ENCODE measurements at regions not wholly inside any gene's neighbourhood (a gene's known extent, or its start where the extent isn't known, plus 50 kb on each side); places are given as distances from the start of the nearest gene placed in this dataset.

- H2AFZ ChIP-seq (ENCODE audit: low read depth), result no peak overlapping the region
- H3K27me3 ChIP-seq (ENCODE audit: insufficient read depth), result no peaks in the 10 kb centered on the region
- 94% methylated on average over 10 of the region's 11 CpGs for WGBS (ENCODE audit: low lambda C conversion rate)
- no peak overlapping the region for H3K4me3 ChIP-seq (ENCODE audit: low read depth in 2 of 2, low read length in 1 of 2)
- ChIA-PET CTCF (no interaction called here), POLR2A (no interaction called here)
- no peaks in the 10 kb centered on the region for H3K79me2 ChIP-seq (ENCODE audit: insufficient read depth)
- H3K9me2 ChIP-seq, result no peaks in the 10 kb centered on the region
- H3K9ac ChIP-seq, result no peak overlapping the region
- H3K4me2 ChIP-seq, result no peak overlapping the region
- TF ChIP-seq NRF1 (IDR thresholded peaks at IDR 0.05; ENCODE audit: low read depth, low read length) (no peak), GATA2 (CRISPR knock-in tag; IDR thresholded peaks at IDR 0.05) (no peak), FOSL2 (IDR thresholded peaks at IDR 0.05; ENCODE audit: borderline replicate concordance, low read depth) (no peak), MXI1 (IDR thresholded peaks at IDR 0.05; ENCODE audit: low read depth, low read length) (no peak), MEF2A (IDR thresholded peaks at IDR 0.05; ENCODE audit: borderline replicate concordance, low read depth) (no peak), MAX (IDR thresholded peaks at IDR 0.05; ENCODE audit: low read depth) (no peak), USF2 (IDR thresholded peaks at IDR 0.05; ENCODE audit: borderline replicate concordance, low read depth, low read length) (no peak)
- DNase-seq, result no peak
- H3K4me1 ChIP-seq (ENCODE audit: control insufficient read depth in 1 of 2, insufficient read depth in 2 of 2, low read depth in 1 of 2, low read length in 1 of 2), result no peaks in the 10 kb centered on the region
- H3K36me3 ChIP-seq (replicated peaks in 1 of 2; ENCODE audit: control insufficient read depth in 1 of 2, insufficient read depth in 2 of 2, low read length in 1 of 2), result no peaks in the 10 kb centered on the region
- no peaks in the 10 kb centered on the region for H3F3A ChIP-seq (replicated peaks; ENCODE audit: insufficient read depth)
- no peaks in the 10 kb centered on the region for H3K9me3 ChIP-seq
- H3K27ac ChIP-seq (ENCODE audit: low read depth in 2 of 2, low read length in 1 of 2), result no peak overlapping the region
- H4K20me1 ChIP-seq (ENCODE audit: insufficient read depth), result no peaks in the 10 kb centered on the region
Measured at GRCh38 chr10:3259499-3259898, 86.9 kb upstream of the PITRM1 start.

GRCh38 chr10:3258394-3258793 is 85.8 kb upstream of the PITRM1 start:
- no peak overlapping the region for H3K4me3 ChIP-seq (ENCODE audit: low read depth in 2 of 2, low read length in 1 of 2)
- 87% methylated on average over 7 of the region's 7 CpGs for WGBS (ENCODE audit: low lambda C conversion rate)
- H3K36me3 ChIP-seq (replicated peaks in 1 of 2; ENCODE audit: control insufficient read depth in 1 of 2, insufficient read depth in 2 of 2, low read length in 1 of 2), result no peaks in the 10 kb centered on the region
- TF ChIP-seq JUND (IDR thresholded peaks at IDR 0.05) (no peak), RAD21 (IDR thresholded peaks at IDR 0.05; ENCODE audit: low read length) (no peak), GABPA (IDR thresholded peaks at IDR 0.05; ENCODE audit: low read depth) (no peak), RXRA (IDR thresholded peaks at IDR 0.05; ENCODE audit: borderline replicate concordance, low read depth) (no peak)
- H3K79me2 ChIP-seq (ENCODE audit: insufficient read depth), result no peaks in the 10 kb centered on the region
- H3K9me2 ChIP-seq, result no peaks in the 10 kb centered on the region
- H3K27ac ChIP-seq (ENCODE audit: low read depth in 2 of 2, low read length in 1 of 2), result no peak overlapping the region
- no peaks in the 10 kb centered on the region for H4K20me1 ChIP-seq (ENCODE audit: insufficient read depth)
- no peaks in the 10 kb centered on the region for H3K9me3 ChIP-seq
- no peaks in the 10 kb centered on the region for H3K4me1 ChIP-seq (ENCODE audit: control insufficient read depth in 1 of 2, insufficient read depth in 2 of 2, low read depth in 1 of 2, low read length in 1 of 2)
- ChIA-PET CTCF (no interaction called here), POLR2A (no interaction called here)
- H3K4me2 ChIP-seq, result no peak overlapping the region
- no peak overlapping the region for H2AFZ ChIP-seq (ENCODE audit: low read depth)
- no peak for DNase-seq
- no peaks in the 10 kb centered on the region for H3F3A ChIP-seq (replicated peaks; ENCODE audit: insufficient read depth)
- H3K27me3 ChIP-seq (ENCODE audit: insufficient read depth), result no peaks in the 10 kb centered on the region
- H3K9ac ChIP-seq, result no peak overlapping the region

- Histone ChIP-seq H2AFZ (ENCODE audit: low read depth) (no peak overlapping the region), H3K9ac (no peak overlapping the region), H3K4me1 (ENCODE audit: control insufficient read depth in 1 of 2, insufficient read depth in 2 of 2, low read depth in 1 of 2, low read length in 1 of 2) (no peaks in the 10 kb centered on the region), H3F3A (replicated peaks; ENCODE audit: insufficient read depth) (no peaks in the 10 kb centered on the region), H3K27ac (ENCODE audit: low read depth in 2 of 2, low read length in 1 of 2) (no peak overlapping the region), H4K20me1 (ENCODE audit: insufficient read depth) (no peaks in the 10 kb centered on the region), H3K9me3 (no peaks in the 10 kb centered on the region), H3K9me2 (no peaks in the 10 kb centered on the region), H3K4me3 (ENCODE audit: low read depth in 2 of 2, low read length in 1 of 2) (no peak overlapping the region), H3K4me2 (no peak overlapping the region), H3K79me2 (ENCODE audit: insufficient read depth) (no peaks in the 10 kb centered on the region), H3K27me3 (ENCODE audit: insufficient read depth) (no peaks in the 10 kb centered on the region), H3K36me3 (replicated peaks in 1 of 2; ENCODE audit: control insufficient read depth in 1 of 2, insufficient read depth in 2 of 2, low read length in 1 of 2) (no peaks in the 10 kb centered on the region)
- CTCF ChIA-PET, result no interaction called here
- 72% methylated on average over 4 of the region's 4 CpGs for WGBS (ENCODE audit: low lambda C conversion rate)
- DNase-seq, result no peak
- POLR2A ChIA-PET, result no interaction called here
- TF ChIP-seq POLR2AphosphoS5 (IDR thresholded peaks at IDR 0.05; ENCODE audit: low read depth, low read length), result no peak
- no peak for TF ChIP-seq SMC3 (IDR thresholded peaks at IDR 0.05; ENCODE audit: low read depth, low read length)
- TF ChIP-seq RXRA (IDR thresholded peaks at IDR 0.05; ENCODE audit: borderline replicate concordance, low read depth), result no peak
- TF ChIP-seq FOXM1 (IDR thresholded peaks at IDR 0.05; ENCODE audit: low read depth), result no peak
- no peak for TF ChIP-seq USF2 (IDR thresholded peaks at IDR 0.05; ENCODE audit: borderline replicate concordance, low read depth, low read length)
- TF ChIP-seq NFIC (IDR thresholded peaks at IDR 0.05; ENCODE audit: borderline replicate concordance), result no peak
- no peak for TF ChIP-seq REST (IDR thresholded peaks at IDR 0.05; ENCODE audit: low read depth, low read length)
- TF ChIP-seq ELF1 (IDR thresholded peaks at IDR 0.05), result no peak
- no peak for TF ChIP-seq RCOR1 (IDR thresholded peaks at IDR 0.05; ENCODE audit: low read length)
- no peak for TF ChIP-seq MEF2A (IDR thresholded peaks at IDR 0.05; ENCODE audit: borderline replicate concordance, low read depth)
- no peak for TF ChIP-seq JUND (IDR thresholded peaks at IDR 0.05)
- TF ChIP-seq RFX5 (IDR thresholded peaks at IDR 0.05; ENCODE audit: low read length), result no peak
- TF ChIP-seq SIN3A (IDR thresholded peaks at IDR 0.05; ENCODE audit: borderline replicate concordance, low read depth, low read length), result no peak
Measured at GRCh38 chr10:3255616-3256015, 83.0 kb upstream of the PITRM1 start.

All from SK-N-SH (cell line).